A673 (cell line): ENCODE measurements at regions not wholly inside any gene's neighbourhood (a gene's known extent, or its start where the extent isn't known, plus 50 kb on each side); places are given as distances from the start of the nearest gene placed in this dataset.

ENCODE experiments used
- BruUV-seq: library from RNA; stranded (reverse); fragments of 400-500 nt; replicated peaks from 2 replicates; lab custom pipeline; 2021; lab: Mats Ljungman, UMichigan
- CTCF ChIA-PET: fragments of 300-600 bp; sonication (Branson Sonifier 250); formaldehyde crosslinking; loops from one replicate; lab custom pipeline; 2022; ENCODE audit warnings: antibody characterized with exemption; lab: Charles Lee
- POLR2A ChIA-PET: fragments of 300-600 bp; sonication (Branson Sonifier 250); formaldehyde crosslinking; loops from one replicate; lab custom pipeline; 2022; ENCODE audit warnings: antibody characterized with exemption; ENCODE audit not compliant: low non-redundant PET; lab: Charles Lee
- DNase-seq: peaks from one replicate; pipeline ENCODE4 v3.0.0-alpha.2; 2015; ENCODE audit warnings: low spot score
- H3K27ac ChIP-seq: fragments of 200-600 bp; sonication (generic); 2 replicates; pipeline ENCODE4 v1.5.1; 2016; ENCODE audit warnings: mixed run types, low read depth, mild to moderate bottlenecking, mixed read lengths, antibody characterized with exemption, low read length; ENCODE audit not compliant: poor library complexity, severe bottlenecking
- H3K27me3 ChIP-seq: fragments of 200-600 bp; sonication (generic); replicated peaks from 2 replicates; pipeline ENCODE4 v1.6.1; 2017; ENCODE audit warnings: mixed run types, low read depth, mild to moderate bottlenecking, mixed read lengths, antibody characterized with exemption, low read length; ENCODE audit not compliant: insufficient read depth, poor library complexity
- H3K36me3 ChIP-seq: fragments of 200-600 bp; sonication (generic); 2 replicates; pipeline ENCODE4 v1.6.1; 2016; ENCODE audit warnings: mixed run types, mild to moderate bottlenecking, mixed read lengths, antibody characterized with exemption, low read length; ENCODE audit not compliant: insufficient read depth, poor library complexity, severe bottlenecking
- H3K4me1 ChIP-seq: fragments of 200-600 bp; sonication (generic); 2 replicates; pipeline ENCODE4 v1.6.1; 2017; ENCODE audit warnings: mixed run types, mild to moderate bottlenecking, mixed read lengths, antibody characterized with exemption, low read length; ENCODE audit not compliant: insufficient read depth, poor library complexity, severe bottlenecking
- H3K4me3 ChIP-seq: fragments of 200-600 bp; sonication (generic); 2 replicates; pipeline ENCODE4 v1.5.1; 2016; ENCODE audit warnings: low read depth, mixed run types, mild to moderate bottlenecking, mixed read lengths, low read length; ENCODE audit not compliant: poor library complexity, severe bottlenecking
- H3K9me3 ChIP-seq: fragments of 200-600 bp; sonication (generic); 2 replicates; pipeline ENCODE4 v1.6.1; 2016; ENCODE audit warnings: mixed run types, low read depth, mild to moderate bottlenecking, mixed read lengths, antibody characterized with exemption, low read length; ENCODE audit not compliant: poor library complexity, severe bottlenecking
- intact Hi-C: fragments of 100-400 bp; cut with micrococcal nuclease; formaldehyde crosslinking; loops from one replicate; pipeline ENCODE4 v1.10.0; 2022; ENCODE audit not compliant: unreplicated experiment
- TF ChIP-seq, protein P1 (sequence below): fragments of 300-800, 200-600 bp; sonication (generic); conservative IDR thresholded peaks from 2 replicates; pipeline ENCODE4 v1.5.1; 2017; ENCODE audit warnings: low read depth, mild to moderate bottlenecking, antibody characterized with exemption, low read length, moderate library complexity, mixed read lengths

DNA sequence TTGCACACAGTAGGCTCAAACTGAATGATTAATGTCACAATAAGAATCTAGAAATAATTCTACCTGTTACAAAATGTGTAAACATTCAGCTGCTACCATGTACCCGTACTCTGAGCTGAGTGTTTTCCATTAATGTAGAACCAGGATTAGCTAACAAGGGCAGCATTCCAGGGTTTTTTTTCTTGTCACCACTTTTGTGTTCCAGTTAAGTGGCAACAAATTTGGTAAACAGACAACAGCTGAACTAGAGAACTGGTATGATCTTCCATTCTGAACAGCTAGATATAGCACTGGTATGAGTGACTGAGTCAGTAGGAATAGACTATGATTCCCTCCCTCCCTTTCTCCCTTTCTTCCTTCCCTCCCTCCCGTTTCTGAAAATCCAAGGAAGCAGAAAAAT, 229.4 kb downstream of the CD47 start:
- H3K36me3 ChIP-seq, result no peaks in the 10 kb centered on the region
- peaks cover 22% of the 10 kb centered on the region for H3K27me3 ChIP-seq
- TF ChIP-seq, protein P1, sequence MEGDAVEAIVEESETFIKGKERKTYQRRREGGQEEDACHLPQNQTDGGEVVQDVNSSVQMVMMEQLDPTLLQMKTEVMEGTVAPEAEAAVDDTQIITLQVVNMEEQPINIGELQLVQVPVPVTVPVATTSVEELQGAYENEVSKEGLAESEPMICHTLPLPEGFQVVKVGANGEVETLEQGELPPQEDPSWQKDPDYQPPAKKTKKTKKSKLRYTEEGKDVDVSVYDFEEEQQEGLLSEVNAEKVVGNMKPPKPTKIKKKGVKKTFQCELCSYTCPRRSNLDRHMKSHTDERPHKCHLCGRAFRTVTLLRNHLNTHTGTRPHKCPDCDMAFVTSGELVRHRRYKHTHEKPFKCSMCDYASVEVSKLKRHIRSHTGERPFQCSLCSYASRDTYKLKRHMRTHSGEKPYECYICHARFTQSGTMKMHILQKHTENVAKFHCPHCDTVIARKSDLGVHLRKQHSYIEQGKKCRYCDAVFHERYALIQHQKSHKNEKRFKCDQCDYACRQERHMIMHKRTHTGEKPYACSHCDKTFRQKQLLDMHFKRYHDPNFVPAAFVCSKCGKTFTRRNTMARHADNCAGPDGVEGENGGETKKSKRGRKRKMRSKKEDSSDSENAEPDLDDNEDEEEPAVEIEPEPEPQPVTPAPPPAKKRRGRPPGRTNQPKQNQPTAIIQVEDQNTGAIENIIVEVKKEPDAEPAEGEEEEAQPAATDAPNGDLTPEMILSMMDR, result no peak
- no TSS peak for BruUV-seq
- H3K9me3 ChIP-seq, result no peaks in the 10 kb centered on the region
- ChIA-PET POLR2A (no interaction called here), CTCF (interaction anchor here (0.6 kb wide), 1 partner anchor 67 kb away, joined by 3 read pairs; no protein-coding TSS in a partner anchor)
- intact Hi-C loops, result no loop called here
- no peak overlapping the region for H3K4me3 ChIP-seq
- H3K27ac ChIP-seq, result no peak overlapping the region
- no peaks in the 10 kb centered on the region for H3K4me1 ChIP-seq
- no peak for DNase-seq
